DMS114 treated with DMSO at 0.1 percent for 48 hours (cell line): ENCODE measurements at regions not wholly inside any gene's neighbourhood (a gene's known extent, or its start where the extent isn't known, plus 50 kb on each side); places are given as distances from the start of the nearest gene placed in this dataset.
"Not testable (repeated sequence)": the region's sequence is repeated elsewhere in the genome, so short reads cannot be mapped to it uniquely, and the experiment has no call there.

Experiments used
- DNase-seq: peaks from one replicate; lab custom pipeline; 2025; ENCODE audit not compliant: unreplicated experiment; lab: John Stamatoyannopoulos, UW

- DNase-seq, result no peak
These were observed 69.5 kb downstream of the TPRA1 start for GRCh38 chr3:127520993-127521392.

- DNase-seq, result no peak
These were observed 72.0 kb downstream of the TPRA1 start for GRCh38 chr3:127518456-127519081.

- no peak for DNase-seq
These were observed 78.3 kb downstream of the TPRA1 start for GRCh38 chr3:127512256-127512655.

GRCh38 chr3:127501177-127501576 is 89.4 kb downstream of the TPRA1 start:
- DNase-seq, result no peak

- DNase-seq, result no peak
These were observed 92.9 kb downstream of the TPRA1 start for GRCh38 chr3:127497676-127498075.

GRCh38 chr3:127497166-127497565 is 93.4 kb downstream of the TPRA1 start:
- DNase-seq, result no peak

GRCh38 chr3:127495821-127496655 is 94.5 kb downstream of the TPRA1 start:
- no peak for DNase-seq

GRCh38 chr3:127493924-127494646 is 96.4 kb downstream of the TPRA1 start:
- DNase-seq, result no peak

GRCh38 chr3:127492426-127492825 is 98.1 kb downstream of the TPRA1 start:
- no peak for DNase-seq

- DNase-seq, result no peak
These were observed 98.6 kb downstream of the TPRA1 start for GRCh38 chr3:127491909-127492308.

- no peak for DNase-seq
These were observed 99.2 kb downstream of the TPRA1 start for GRCh38 chr3:127491323-127491722.

- DNase-seq, result not testable (repeated sequence)
These were observed 99.6 kb downstream of the TPRA1 start for GRCh38 chr3:127491024-127491305.

GRCh38 chr3:127490271-127491023 is 100.1 kb downstream of the TPRA1 start:
- DNase-seq, result no peak

- no peak for DNase-seq
These were observed 101.2 kb downstream of the TPRA1 start for GRCh38 chr3:127489357-127489756.

GRCh38 chr3:127488740-127489139 is 101.8 kb downstream of the TPRA1 start:
- no peak for DNase-seq

- DNase-seq, result no peak
These were observed 102.3 kb downstream of the TPRA1 start for GRCh38 chr3:127488141-127488672.

GRCh38 chr3:127487196-127487595 is 103.3 kb downstream of the TPRA1 start:
- no peak for DNase-seq

GRCh38 chr3:127486321-127486944 is 104.1 kb downstream of the TPRA1 start:
- DNase-seq, result no peak

GRCh38 chr3:127485396-127486170 is 105.0 kb downstream of the TPRA1 start:
- no peak for DNase-seq
